ENCODE measurements at regions not wholly inside any gene's neighbourhood (a gene's known extent, or its start where the extent isn't known, plus 50 kb on each side); places are given as distances from the start of the nearest gene placed in this dataset.
"Not testable (repeated sequence)": the region's sequence is repeated elsewhere in the genome, so short reads cannot be mapped to it uniquely, and the experiment has no call there.

DNA sequence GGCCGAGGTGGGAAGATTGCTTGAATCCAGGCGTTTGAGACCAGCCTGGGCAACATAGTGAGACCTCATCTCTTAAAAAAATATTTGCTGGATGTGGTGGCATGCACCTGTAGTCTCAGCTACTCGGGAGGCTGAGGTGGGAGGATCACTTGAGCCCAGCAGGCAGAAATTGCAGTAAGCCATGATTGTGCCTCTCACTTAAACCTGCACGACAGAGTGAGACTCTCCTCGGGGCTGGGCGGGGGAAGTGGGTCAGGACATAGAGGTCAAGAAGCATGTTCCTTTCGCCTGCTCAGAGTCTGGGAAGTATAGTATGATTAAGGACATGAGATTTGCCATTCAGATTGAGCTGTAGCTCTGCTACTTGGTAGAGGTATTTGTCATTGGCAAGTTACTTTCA, 52.3 kb downstream of the SEPTIN7 start:
- H3K4me3 ChIP-seq; intact Hi-C loops (cut with DNase I; ENCODE audit: low total_unique reads); H3K9me3 ChIP-seq; H3K27ac ChIP-seq; H3K36me3 ChIP-seq; DNase-seq; H3K27me3 ChIP-seq: not testable (repeated sequence)
- H3K4me1 ChIP-seq: peaks cover 0 to 49% (median 30%) of the 10 kb centered on the region in 4 donors
- WGBS, 5 donors: 86 to 90% (median 89%) methylated on average over 5 to 7 of the region's 7 CpGs

DNA sequence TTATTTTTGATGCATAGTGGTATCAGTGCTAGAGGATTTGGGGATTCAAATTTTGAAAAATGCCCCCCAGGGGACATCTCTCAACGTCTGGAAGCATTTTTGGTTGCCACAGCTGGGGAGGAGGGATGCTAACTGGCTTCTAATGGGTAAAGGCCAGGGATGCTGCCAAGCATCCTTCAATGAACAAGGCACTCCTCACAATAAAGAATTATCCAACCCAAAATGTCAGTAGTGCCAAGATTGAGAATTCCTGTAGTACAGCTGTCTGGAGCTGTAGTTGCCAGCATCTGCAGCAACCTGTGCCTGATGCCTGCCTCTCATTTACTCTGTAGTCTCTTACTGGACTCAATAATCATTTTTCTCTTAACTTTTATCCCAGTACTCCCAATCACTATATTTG, 53.5 kb downstream of the SEPTIN7 start:
- Histone ChIP-seq H3K36me3 (peaks cover 0 to 4% (median 0%) of the 10 kb centered on the region in 4 donors), H3K4me1 (peaks cover 0 to 43% (median 24%) of the 10 kb centered on the region in 4 donors), H3K9me3 (no peaks in the 10 kb centered on the region), H3K4me3 (no peak overlapping the region), H3K27ac (no peak overlapping the region), H3K27me3 (no peaks in the 10 kb centered on the region)
- DNase-seq: no peak
- WGBS, 5 donors: 65 to 93% (median 71%) methylated on average over 1 of the region's 1 CpG
- intact Hi-C loops (cut with DNase I; ENCODE audit: low total_unique reads): no loop called here
- TF ChIP-seq, protein P1, sequence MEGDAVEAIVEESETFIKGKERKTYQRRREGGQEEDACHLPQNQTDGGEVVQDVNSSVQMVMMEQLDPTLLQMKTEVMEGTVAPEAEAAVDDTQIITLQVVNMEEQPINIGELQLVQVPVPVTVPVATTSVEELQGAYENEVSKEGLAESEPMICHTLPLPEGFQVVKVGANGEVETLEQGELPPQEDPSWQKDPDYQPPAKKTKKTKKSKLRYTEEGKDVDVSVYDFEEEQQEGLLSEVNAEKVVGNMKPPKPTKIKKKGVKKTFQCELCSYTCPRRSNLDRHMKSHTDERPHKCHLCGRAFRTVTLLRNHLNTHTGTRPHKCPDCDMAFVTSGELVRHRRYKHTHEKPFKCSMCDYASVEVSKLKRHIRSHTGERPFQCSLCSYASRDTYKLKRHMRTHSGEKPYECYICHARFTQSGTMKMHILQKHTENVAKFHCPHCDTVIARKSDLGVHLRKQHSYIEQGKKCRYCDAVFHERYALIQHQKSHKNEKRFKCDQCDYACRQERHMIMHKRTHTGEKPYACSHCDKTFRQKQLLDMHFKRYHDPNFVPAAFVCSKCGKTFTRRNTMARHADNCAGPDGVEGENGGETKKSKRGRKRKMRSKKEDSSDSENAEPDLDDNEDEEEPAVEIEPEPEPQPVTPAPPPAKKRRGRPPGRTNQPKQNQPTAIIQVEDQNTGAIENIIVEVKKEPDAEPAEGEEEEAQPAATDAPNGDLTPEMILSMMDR (IDR thresholded peaks at IDR 0.05): no peak
- TF ChIP-seq POLR2AphosphoS5 (IDR thresholded peaks at IDR 0.05): no peak
- TF ChIP-seq EP300 (IDR thresholded peaks at IDR 0.05): no peak
- no peak for TF ChIP-seq POLR2A (IDR thresholded peaks at IDR 0.05)

DNA sequence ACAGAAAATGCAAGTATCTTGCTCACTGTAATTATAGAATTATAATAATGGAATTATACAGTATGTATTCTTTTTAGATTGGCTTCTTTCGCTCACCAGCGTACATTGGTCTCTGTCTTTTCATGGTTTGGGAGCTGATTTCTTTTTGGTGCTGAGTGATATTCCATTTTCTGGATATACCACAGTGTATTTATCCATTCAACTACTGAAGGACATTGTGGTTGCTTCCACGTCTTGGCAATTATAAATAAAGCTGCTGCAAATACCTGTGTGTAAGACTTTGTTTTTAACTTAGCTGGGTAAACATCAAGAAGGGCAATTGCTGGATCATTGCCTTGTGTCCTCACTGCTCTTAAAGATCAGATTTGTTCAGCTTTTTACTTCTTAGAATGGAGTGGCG, 55.3 kb downstream of the SEPTIN7 start:
- intact Hi-C loops (cut with DNase I; ENCODE audit: low total_unique reads): no loop called here
- no peak overlapping the region for H3K4me3 ChIP-seq
- H3K27ac ChIP-seq: no peak overlapping the region
- H3K4me1 ChIP-seq: peaks cover 0 to 29% (median 18%) of the 10 kb centered on the region in 4 donors
- no peaks in the 10 kb centered on the region for H3K9me3 ChIP-seq
- no peak for DNase-seq
- no peaks in the 10 kb centered on the region for H3K27me3 ChIP-seq
- TF ChIP-seq, protein P1 (IDR thresholded peaks at IDR 0.05): no peak
- TF ChIP-seq POLR2A (IDR thresholded peaks at IDR 0.05): no peak
- TF ChIP-seq EP300 (IDR thresholded peaks at IDR 0.05): no peak
- no peak for TF ChIP-seq POLR2AphosphoS5 (IDR thresholded peaks at IDR 0.05)
- peaks cover 0 to 4% (median 0%) of the 10 kb centered on the region in 4 donors for H3K36me3 ChIP-seq
- WGBS, 5 donors: 65 to 69% (median 68%) methylated on average over 4 of the region's 4 CpGs

DNA sequence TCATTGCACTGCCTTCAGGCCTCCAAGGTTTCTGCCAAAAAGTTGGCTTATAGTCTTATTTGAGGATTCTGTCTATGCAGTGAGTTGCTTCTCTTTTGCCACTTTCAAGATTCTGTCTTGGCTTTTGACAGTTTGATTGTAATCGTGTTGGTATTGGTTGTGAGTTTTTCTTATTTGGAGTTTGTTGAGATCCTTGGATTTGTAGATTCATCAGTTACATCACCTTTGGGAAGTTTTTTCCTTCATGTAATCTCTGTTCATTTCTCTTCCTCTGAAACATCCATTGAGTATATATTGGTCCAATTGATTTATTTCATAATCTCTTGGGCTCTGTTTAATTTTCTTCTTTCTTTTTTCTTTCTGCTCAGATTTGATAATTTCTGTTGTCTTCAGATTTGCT, 59.8 kb downstream of the SEPTIN7 start:
- Histone ChIP-seq H3K27ac (no peak overlapping the region), H3K9me3 (no peaks in the 10 kb centered on the region), H3K36me3 (peaks cover 3 to 17% (median 10%) of the 10 kb centered on the region in 4 donors), H3K4me3 (no peak overlapping the region), H3K27me3 (no peaks in the 10 kb centered on the region), H3K4me1 (peaks cover 0 to 27% (median 7%) of the 10 kb centered on the region in 4 donors)
- 96 to 100% (median 100%) methylated on average over 1 of the region's 1 CpG for WGBS, 5 donors
- intact Hi-C loops (cut with DNase I; ENCODE audit: low total_unique reads): no loop called here
- TF ChIP-seq, protein P1 (IDR thresholded peaks at IDR 0.05): no peak
- no peak for TF ChIP-seq POLR2A (IDR thresholded peaks at IDR 0.05)
- DNase-seq: no peak

DNA sequence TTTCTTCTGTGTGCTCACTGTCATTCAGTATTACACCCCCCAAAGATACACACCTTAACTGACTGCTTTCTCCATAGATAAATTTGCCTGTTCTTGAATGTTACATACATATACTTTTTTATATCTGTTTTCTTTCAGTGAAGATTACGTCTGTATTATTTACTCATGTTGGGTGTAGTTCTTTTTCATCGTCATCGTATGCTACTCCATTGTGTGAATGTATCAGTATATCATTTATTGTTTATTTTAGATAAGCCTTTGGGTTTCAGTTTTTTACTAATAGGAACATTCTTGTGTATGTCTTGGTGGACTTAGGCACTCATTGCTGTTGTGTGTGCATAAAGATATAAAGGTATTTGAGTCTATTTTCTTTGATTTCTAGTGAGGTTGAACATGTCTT, 64.4 kb downstream of the SEPTIN7 start:
- 19 to 76% (median 29%) methylated on average over 3 of the region's 3 CpGs for WGBS, 5 donors
- peaks cover 0 to 38% (median 17%) of the 10 kb centered on the region in 4 donors for H3K4me1 ChIP-seq
- intact Hi-C loops (cut with DNase I; ENCODE audit: low total_unique reads): no loop called here
- peaks cover 5 to 35% (median 31%) of the 10 kb centered on the region in 4 donors for H3K36me3 ChIP-seq
- DNase-seq: peak in 1 of 2 donors; percentile 25
- H3K27ac ChIP-seq: no peak overlapping the region
- TF ChIP-seq, protein P1 (IDR thresholded peaks at IDR 0.05): no peak
- TF ChIP-seq POLR2A (IDR thresholded peaks at IDR 0.05) (no peak), EP300 (IDR thresholded peaks at IDR 0.05) (no peak), POLR2AphosphoS5 (IDR thresholded peaks at IDR 0.05) (no peak)
- no peaks in the 10 kb centered on the region for H3K9me3 ChIP-seq
- no peaks in the 10 kb centered on the region for H3K27me3 ChIP-seq
- no peak overlapping the region for H3K4me3 ChIP-seq

Data from stomach (tissue), 8 donors.